Endothelial cell of umbilical vein (primary cell): ENCODE measurements at regions not wholly inside any gene's neighbourhood (a gene's known extent, or its start where the extent isn't known, plus 50 kb on each side); places are given as distances from the start of the nearest gene placed in this dataset.

Source experiments
- BruUV-seq: library from RNA; stranded (reverse); fragments of 400-500 nt; replicated peaks from 2 replicates; lab custom pipeline; 2021; lab: Mats Ljungman, UMichigan
- CTCF ChIA-PET: fragments of 300-600, 350-600 bp; sonication (Branson Sonifier 250); formaldehyde crosslinking; loops from one replicate; lab custom pipeline; 2021; ENCODE audit warnings: antibody characterized with exemption, inconsistent platforms; lab: Charles Lee
- POLR2A ChIA-PET: fragments of 300-600, 350-600 bp; sonication (Branson Sonifier 250); formaldehyde crosslinking; loops from one replicate; lab custom pipeline; 2021; ENCODE audit warnings: antibody characterized with exemption, inconsistent platforms; lab: Charles Lee
- DNase-seq: peaks from one replicate; pipeline ENCODE4 v3.0.0-alpha.2; 2011; ENCODE audit warnings: low read depth, low spot score
- FAIRE-seq: peaks from 2 replicates; lab custom pipeline; 2011; peaks lifted over from hg19 to GRCh38; lab: Jason Lieb, UNC
- H2AFZ ChIP-seq: 2 replicates; pipeline ENCODE4 v1.6.0; 2012; ENCODE audit warnings: low read depth, low read length, control low read depth, inconsistent platforms
- H3K27ac ChIP-seq: 2 replicates; pipeline ENCODE4 v1.5.1; 2011; ENCODE audit warnings: low read depth, mild to moderate bottlenecking, control low read depth, low read length, moderate library complexity; ENCODE audit not compliant: insufficient read depth
- H3K27me3 ChIP-seq, 2 experiments: 2 replicates each; pipeline versions ENCODE4 v1.6.0 to v1.6.1; 2011; ENCODE audit warnings: low read length in 2 of 2, mixed read lengths in 1 of 2; ENCODE audit not compliant: control insufficient read depth in 2 of 2, insufficient read depth in 2 of 2
- H3K36me3 ChIP-seq, 2 experiments: 2 replicates in 1 of 2; 3 replicates in 1 of 2; pipeline ENCODE4 v1.5.1; 2011; ENCODE audit warnings: low read length in 2 of 2, mild to moderate bottlenecking in 1 of 2, moderate library complexity in 1 of 2; ENCODE audit not compliant: control insufficient read depth in 2 of 2, insufficient read depth in 2 of 2; ENCODE audit errors: extremely low read depth in 1 of 2
- H3K4me1 ChIP-seq: 3 replicates; pipeline ENCODE4 v1.5.1; 2011; ENCODE audit warnings: mild to moderate bottlenecking, low read length; ENCODE audit not compliant: control insufficient read depth, insufficient read depth; ENCODE audit errors: extremely low read depth
- H3K4me2 ChIP-seq: 2 replicates; pipeline ENCODE4 v1.6.1; 2011; ENCODE audit warnings: low read length, control low read depth, mixed read lengths; ENCODE audit not compliant: insufficient read depth
- H3K4me3 ChIP-seq, 3 experiments: fragments of 200-600 bp in 1 of 3; sonication (generic), shearing (Covaris generic) in 1 of 3; replicated peaks in 1 of 3; 2 replicates each; pipeline ENCODE4 v1.5.1; 2011 to 2016; ENCODE audit warnings: control low read depth in 3 of 3, low read length in 3 of 3, mild to moderate bottlenecking in 2 of 3, inconsistent platforms in 1 of 3, low read depth in 1 of 3, moderate library complexity in 1 of 3; ENCODE audit not compliant: insufficient read depth in 1 of 3
- H3K79me2 ChIP-seq: 2 replicates; pipeline ENCODE4 v1.6.0; 2012; ENCODE audit warnings: low read length, inconsistent platforms; ENCODE audit not compliant: control insufficient read depth, insufficient read depth
- H3K9ac ChIP-seq: replicated peaks from 2 replicates; pipeline ENCODE3; 2011; ENCODE audit warnings: low read length, control low read depth; ENCODE audit not compliant: insufficient read depth; ENCODE audit errors: extremely low read depth
- H3K9me1 ChIP-seq: replicated peaks from 3 replicates; pipeline ENCODE4 v1.6.0; 2011; ENCODE audit warnings: mild to moderate bottlenecking, low read length; ENCODE audit not compliant: control insufficient read depth, insufficient read depth; ENCODE audit errors: extremely low read depth
- H3K9me3 ChIP-seq: replicated peaks from 2 replicates; pipeline ENCODE4 v1.5.1; 2012; ENCODE audit warnings: low read length, inconsistent platforms; ENCODE audit not compliant: control insufficient read depth, insufficient read depth
- H4K20me1 ChIP-seq: replicated peaks from 2 replicates; pipeline ENCODE3; 2011; ENCODE audit warnings: mild to moderate bottlenecking, low read length; ENCODE audit not compliant: control insufficient read depth, insufficient read depth; ENCODE audit errors: extremely low read depth
- EZH2 ChIP-seq: IDR thresholded peaks from 2 replicates; pipeline ENCODE4 v1.6.1; 2012; ENCODE audit warnings: borderline replicate concordance, low read depth, mild to moderate bottlenecking, moderate library complexity, low read length, inconsistent platforms; ENCODE audit not compliant: severe bottlenecking
- FOS ChIP-seq: IDR thresholded peaks from 2 replicates; pipeline ENCODE4 v1.6.1; 2011; ENCODE audit warnings: mild to moderate bottlenecking, low read length, moderate library complexity, borderline replicate concordance; ENCODE audit not compliant: insufficient read depth
- GATA2 ChIP-seq: IDR thresholded peaks from 2 replicates; pipeline ENCODE4 v1.7.0; 2011; ENCODE audit warnings: low read depth, mild to moderate bottlenecking, moderate library complexity, mixed read lengths, low read length; ENCODE audit not compliant: insufficient read length, insufficient read depth
- JUN ChIP-seq: IDR thresholded peaks from 2 replicates; pipeline ENCODE4 v1.6.1; 2011; ENCODE audit warnings: borderline replicate concordance, low read depth; ENCODE audit not compliant: insufficient read length, insufficient read depth
- MYC ChIP-seq: IDR thresholded peaks from one replicate; pipeline ENCODE4 v1.6.1; 2011; ENCODE audit warnings: mild to moderate bottlenecking, low read depth, low read length
- POLR2A ChIP-seq: IDR thresholded peaks from 2 replicates; pipeline ENCODE4 v1.6.1; 2012; ENCODE audit warnings: low read depth, mild to moderate bottlenecking, control low read depth, low read length
- POLR2AphosphoS5 ChIP-seq: IDR thresholded peaks from 2 replicates; pipeline ENCODE4 v1.6.1; 2012; ENCODE audit warnings: low read depth, mild to moderate bottlenecking, control low read depth, low read length, moderate library complexity; ENCODE audit not compliant: insufficient read depth
- dilution Hi-C: fragments of 300-500 bp; cut with MboI; formaldehyde crosslinking; loops from one replicate; pipeline ENCODE4 v1.15.0; 2019; ENCODE audit warnings: low sequenced_read_pairs; ENCODE audit not compliant: extremely low pct_ligation_motif_present
- intact Hi-C: fragments of 100-400 bp; cut with micrococcal nuclease; formaldehyde crosslinking; loops from one replicate; pipeline ENCODE4 v1.10.0; 2022
- TF ChIP-seq, protein P1 (sequence below): IDR thresholded peaks from 2 replicates; pipeline ENCODE4 v1.6.1; 2011; ENCODE audit not compliant: insufficient read depth, insufficient read length
- TF ChIP-seq, protein P2 (sequence below), 2 donors: IDR thresholded peaks; 1 replicate in 1 of 2; 2 replicates in 1 of 2; pipeline ENCODE4 v1.5.1; 2011; ENCODE audit warnings: low read length in 2 of 2, mild to moderate bottlenecking in 2 of 2, moderate library complexity in 2 of 2, control low read depth in 1 of 2, inconsistent platforms in 1 of 2, low read depth in 1 of 2; ENCODE audit not compliant: insufficient read depth in 1 of 2; ENCODE audit errors: extremely low read depth in 1 of 2

DNA sequence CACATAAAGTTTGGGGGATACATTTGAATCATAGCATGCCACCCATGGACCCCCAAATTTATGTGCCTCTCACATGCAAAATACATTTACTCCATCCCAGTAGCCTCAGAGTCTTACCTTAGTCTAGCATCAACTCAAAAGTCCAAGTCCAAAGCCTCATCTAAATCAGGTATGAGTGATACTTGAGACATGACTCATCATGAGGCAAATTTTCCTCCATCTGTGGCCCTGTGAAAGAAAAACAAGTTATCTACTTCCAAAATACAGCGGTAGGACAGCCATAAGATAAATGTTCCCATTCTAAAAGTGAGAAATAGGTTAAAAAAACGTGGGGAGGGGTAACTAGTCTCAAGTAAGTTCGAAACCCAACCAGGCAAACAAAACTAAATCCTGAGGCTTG lies 444.2 kb downstream of the SNAPC1 start:
- H3K79me2 ChIP-seq, result no peaks in the 10 kb centered on the region
- H4K20me1 ChIP-seq, result no peaks in the 10 kb centered on the region
- TF ChIP-seq, protein P1, sequence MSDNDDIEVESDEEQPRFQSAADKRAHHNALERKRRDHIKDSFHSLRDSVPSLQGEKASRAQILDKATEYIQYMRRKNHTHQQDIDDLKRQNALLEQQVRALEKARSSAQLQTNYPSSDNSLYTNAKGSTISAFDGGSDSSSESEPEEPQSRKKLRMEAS, result no peak
- TF ChIP-seq JUN, result peak; percentile 18
- peak; percentile 31 for TF ChIP-seq GATA2
- H3K9ac ChIP-seq, result no peak overlapping the region
- no peak overlapping the region for H3K27ac ChIP-seq
- intact Hi-C loops (no loop called here), dilution Hi-C loops (no loop called here)
- no peak overlapping the region for H3K4me3 ChIP-seq
- H3K27me3 ChIP-seq, result no peaks in the 10 kb centered on the region
- no peak overlapping the region for H3K4me2 ChIP-seq
- H3K4me1 ChIP-seq, result peaks cover 12% of the 10 kb centered on the region
- no peaks in the 10 kb centered on the region for H3K9me1 ChIP-seq
- no peak overlapping the region for H2AFZ ChIP-seq
- H3K9me3 ChIP-seq, result no peaks in the 10 kb centered on the region
- no peaks in the 10 kb centered on the region for H3K36me3 ChIP-seq
- ChIA-PET POLR2A (no interaction called here), CTCF (no interaction called here)
- peak; percentile 17 for DNase-seq
- BruUV-seq, result no TSS peak
- FAIRE-seq, result no peak

DNA sequence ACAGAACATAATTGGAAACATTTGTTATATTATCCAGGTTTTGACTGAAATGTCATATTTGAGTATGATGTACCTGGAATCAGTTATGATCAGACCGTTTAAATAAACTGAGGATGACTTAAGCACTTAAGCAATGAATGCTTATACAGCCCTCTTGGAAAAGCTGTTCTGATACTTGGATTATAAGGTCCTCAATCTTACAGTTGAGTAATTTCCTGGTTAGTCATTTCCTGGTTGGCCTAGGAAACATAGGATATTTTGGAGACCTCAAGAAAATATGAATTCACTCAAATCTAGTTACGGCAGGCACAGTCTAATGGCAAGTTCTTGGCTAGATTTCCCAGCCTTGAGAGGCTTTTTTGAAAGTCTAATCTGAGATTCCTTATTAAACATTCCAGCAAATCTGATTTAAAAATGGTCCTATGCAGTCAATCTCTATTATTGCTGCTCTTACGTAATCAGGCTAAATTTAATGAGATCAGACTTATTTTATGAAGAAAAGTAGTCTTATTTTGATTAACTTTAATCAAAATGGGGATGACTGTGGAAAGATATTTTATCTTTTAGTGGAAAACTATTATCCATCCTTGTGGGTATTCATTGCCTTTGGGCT lies 447.2 kb downstream of the SNAPC1 start:
- H3K9me3 ChIP-seq, result no peaks in the 10 kb centered on the region
- dilution Hi-C loops (no loop called here), intact Hi-C loops (no loop called here)
- H3K27me3 ChIP-seq, result peaks cover 1 to 3% of the 10 kb centered on the region in 2 experiments
- H3K36me3 ChIP-seq, result no peaks in the 10 kb centered on the region
- H3K27ac ChIP-seq, result peak overlapping the region; percentile 65
- POLR2A ChIA-PET, result no interaction called here
- CTCF ChIA-PET, result no interaction called here
- peak overlapping the region; percentile 22 for H3K9ac ChIP-seq
- FAIRE-seq (peak; percentile 85), DNase-seq (peak; percentile 92)
- BruUV-seq, result no TSS peak
- H3K4me3 ChIP-seq, result no peak overlapping the region
- peaks cover 12% of the 10 kb centered on the region for H3K4me1 ChIP-seq
- H3K4me2 ChIP-seq, result peak overlapping the region; percentile 72
- no peaks in the 10 kb centered on the region for H4K20me1 ChIP-seq
- TF ChIP-seq GATA2 (peak; percentile 20), POLR2AphosphoS5 (no peak), JUN (peak; percentile 96), POLR2A (no peak), MYC (no peak), FOS (peak; percentile 82), EZH2 (no peak)
- TF ChIP-seq, protein P1, result no peak
- TF ChIP-seq, protein P2, sequence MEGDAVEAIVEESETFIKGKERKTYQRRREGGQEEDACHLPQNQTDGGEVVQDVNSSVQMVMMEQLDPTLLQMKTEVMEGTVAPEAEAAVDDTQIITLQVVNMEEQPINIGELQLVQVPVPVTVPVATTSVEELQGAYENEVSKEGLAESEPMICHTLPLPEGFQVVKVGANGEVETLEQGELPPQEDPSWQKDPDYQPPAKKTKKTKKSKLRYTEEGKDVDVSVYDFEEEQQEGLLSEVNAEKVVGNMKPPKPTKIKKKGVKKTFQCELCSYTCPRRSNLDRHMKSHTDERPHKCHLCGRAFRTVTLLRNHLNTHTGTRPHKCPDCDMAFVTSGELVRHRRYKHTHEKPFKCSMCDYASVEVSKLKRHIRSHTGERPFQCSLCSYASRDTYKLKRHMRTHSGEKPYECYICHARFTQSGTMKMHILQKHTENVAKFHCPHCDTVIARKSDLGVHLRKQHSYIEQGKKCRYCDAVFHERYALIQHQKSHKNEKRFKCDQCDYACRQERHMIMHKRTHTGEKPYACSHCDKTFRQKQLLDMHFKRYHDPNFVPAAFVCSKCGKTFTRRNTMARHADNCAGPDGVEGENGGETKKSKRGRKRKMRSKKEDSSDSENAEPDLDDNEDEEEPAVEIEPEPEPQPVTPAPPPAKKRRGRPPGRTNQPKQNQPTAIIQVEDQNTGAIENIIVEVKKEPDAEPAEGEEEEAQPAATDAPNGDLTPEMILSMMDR (IDR thresholded peaks at IDR 0.05; ENCODE audit: extremely low read depth in 1 of 2, insufficient read depth in 1 of 2, low read depth in 1 of 2, low read length in 2 of 2), result no peak
- H3K79me2 ChIP-seq, result no peaks in the 10 kb centered on the region
- no peaks in the 10 kb centered on the region for H3K9me1 ChIP-seq
- no peak overlapping the region for H2AFZ ChIP-seq
